ENCODE measurements at regions not wholly inside any gene's neighbourhood (a gene's known extent, or its start where the extent isn't known, plus 50 kb on each side); places are given as distances from the start of the nearest gene placed in this dataset.
"Not testable (repeated sequence)": the region's sequence is repeated elsewhere in the genome, so short reads cannot be mapped to it uniquely, and the experiment has no call there.

DNA sequence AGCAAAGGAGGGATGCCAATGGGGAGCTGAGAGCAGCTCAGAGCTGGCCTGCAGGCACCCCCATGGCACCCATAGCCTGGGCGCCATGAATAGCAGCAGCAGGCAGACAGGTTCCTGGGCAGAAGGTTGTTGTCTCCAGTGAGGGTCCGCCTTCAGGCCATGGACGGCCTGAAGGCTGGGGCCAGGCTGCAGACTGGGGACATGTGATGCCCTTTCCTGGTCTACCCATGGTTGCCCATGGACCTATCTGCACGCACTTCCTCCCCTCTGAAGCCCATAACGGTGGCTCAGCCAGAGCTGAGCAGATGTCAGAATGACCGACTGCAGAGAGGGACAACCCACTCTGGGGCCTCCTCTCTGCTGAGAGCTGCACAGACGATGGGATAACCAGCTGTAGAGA is 256.8 kb downstream of the PLOD2 start:
- H3K27ac ChIP-seq = no peak overlapping the region
- intact Hi-C loops (cut with DNase I) = no loop called here

GRCh38 chr3:145906301-145906700 is 254.7 kb downstream of the PLOD2 start:
- H3K4me1 ChIP-seq (replicated peaks) = no peaks in the 10 kb centered on the region
- no peaks in the 10 kb centered on the region for H3K36me3 ChIP-seq
- H3K4me3 ChIP-seq = no peak overlapping the region
- intact Hi-C loops (cut with DNase I) = no loop called here
- TF ChIP-seq POLR2A (IDR thresholded peaks at IDR 0.05) = no peak
- TF ChIP-seq, protein P1, sequence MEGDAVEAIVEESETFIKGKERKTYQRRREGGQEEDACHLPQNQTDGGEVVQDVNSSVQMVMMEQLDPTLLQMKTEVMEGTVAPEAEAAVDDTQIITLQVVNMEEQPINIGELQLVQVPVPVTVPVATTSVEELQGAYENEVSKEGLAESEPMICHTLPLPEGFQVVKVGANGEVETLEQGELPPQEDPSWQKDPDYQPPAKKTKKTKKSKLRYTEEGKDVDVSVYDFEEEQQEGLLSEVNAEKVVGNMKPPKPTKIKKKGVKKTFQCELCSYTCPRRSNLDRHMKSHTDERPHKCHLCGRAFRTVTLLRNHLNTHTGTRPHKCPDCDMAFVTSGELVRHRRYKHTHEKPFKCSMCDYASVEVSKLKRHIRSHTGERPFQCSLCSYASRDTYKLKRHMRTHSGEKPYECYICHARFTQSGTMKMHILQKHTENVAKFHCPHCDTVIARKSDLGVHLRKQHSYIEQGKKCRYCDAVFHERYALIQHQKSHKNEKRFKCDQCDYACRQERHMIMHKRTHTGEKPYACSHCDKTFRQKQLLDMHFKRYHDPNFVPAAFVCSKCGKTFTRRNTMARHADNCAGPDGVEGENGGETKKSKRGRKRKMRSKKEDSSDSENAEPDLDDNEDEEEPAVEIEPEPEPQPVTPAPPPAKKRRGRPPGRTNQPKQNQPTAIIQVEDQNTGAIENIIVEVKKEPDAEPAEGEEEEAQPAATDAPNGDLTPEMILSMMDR (IDR thresholded peaks at IDR 0.05) = no peak
- no peak for TF ChIP-seq POLR2AphosphoS5 (IDR thresholded peaks at IDR 0.05)
- no peaks in the 10 kb centered on the region for H3K27me3 ChIP-seq (replicated peaks; ENCODE audit: insufficient read depth)
- no peak overlapping the region for H3K27ac ChIP-seq
- no peak for DNase-seq (ENCODE audit: low spot score)
- H3K9me3 ChIP-seq = no peaks in the 10 kb centered on the region

More for the DNA sequence above, 256.8 kb downstream of the PLOD2 start:
- H3K4me3 ChIP-seq = no peak overlapping the region
- WGBS = 90% methylated on average over 5 of the region's 7 CpGs
- H3K36me3 ChIP-seq = no peaks in the 10 kb centered on the region
- H3K9me3 ChIP-seq = no peaks in the 10 kb centered on the region
- TF ChIP-seq, protein P1 (IDR thresholded peaks at IDR 0.05) = no peak
- DNase-seq (ENCODE audit: low spot score) = no peak
- no peaks in the 10 kb centered on the region for H3K4me1 ChIP-seq (replicated peaks)
- no peaks in the 10 kb centered on the region for H3K27me3 ChIP-seq (replicated peaks; ENCODE audit: insufficient read depth)

GRCh38 chr3:145906755-145907154 is 254.2 kb downstream of the PLOD2 start:
- intact Hi-C loops (cut with DNase I) = no loop called here
- H3K27me3 ChIP-seq (replicated peaks; ENCODE audit: insufficient read depth) = no peaks in the 10 kb centered on the region
- H3K9me3 ChIP-seq = no peaks in the 10 kb centered on the region
- DNase-seq (ENCODE audit: low spot score) = no peak
- WGBS = 65% methylated on average over 2 of the region's 2 CpGs
- no peak for TF ChIP-seq POLR2AphosphoS5 (IDR thresholded peaks at IDR 0.05)
- no peak for TF ChIP-seq POLR2A (IDR thresholded peaks at IDR 0.05)
- TF ChIP-seq, protein P1 (IDR thresholded peaks at IDR 0.05) = no peak
- no peak overlapping the region for H3K27ac ChIP-seq
- H3K4me3 ChIP-seq = no peak overlapping the region
- no peaks in the 10 kb centered on the region for H3K36me3 ChIP-seq
- H3K4me1 ChIP-seq (replicated peaks) = no peaks in the 10 kb centered on the region

GRCh38 chr3:145911016-145911415 is 250.0 kb downstream of the PLOD2 start:
- Histone ChIP-seq H3K4me1 (replicated peaks) (no peaks in the 10 kb centered on the region), H3K9me3 (no peaks in the 10 kb centered on the region), H3K27me3 (replicated peaks; ENCODE audit: insufficient read depth) (no peaks in the 10 kb centered on the region), H3K36me3 (no peaks in the 10 kb centered on the region), H3K4me3 (no peak overlapping the region), H3K27ac (no peak overlapping the region)
- TF ChIP-seq, protein P1 (IDR thresholded peaks at IDR 0.05) = no peak
- TF ChIP-seq POLR2AphosphoS5 (IDR thresholded peaks at IDR 0.05) (no peak), POLR2A (IDR thresholded peaks at IDR 0.05) (no peak)
- DNase-seq (ENCODE audit: low spot score) = no peak
- 38% methylated on average over 2 of the region's 2 CpGs for WGBS
- intact Hi-C loops (cut with DNase I) = no loop called here

GRCh38 chr3:145915787-145916186 is 245.2 kb downstream of the PLOD2 start:
- TF ChIP-seq, protein P1 (IDR thresholded peaks at IDR 0.05) = no peak
- no peak for TF ChIP-seq POLR2AphosphoS5 (IDR thresholded peaks at IDR 0.05)
- no peak for TF ChIP-seq POLR2A (IDR thresholded peaks at IDR 0.05)
- Histone ChIP-seq H3K27ac (no peak overlapping the region), H3K4me3 (no peak overlapping the region), H3K27me3 (replicated peaks; ENCODE audit: insufficient read depth) (no peaks in the 10 kb centered on the region), H3K36me3 (no peaks in the 10 kb centered on the region), H3K9me3 (no peaks in the 10 kb centered on the region), H3K4me1 (replicated peaks) (no peaks in the 10 kb centered on the region)
- 75% methylated on average over 3 of the region's 3 CpGs for WGBS
- DNase-seq (ENCODE audit: low spot score) = no peak
- intact Hi-C loops (cut with DNase I) = no loop called here

- intact Hi-C loops (cut with DNase I); H3K27ac ChIP-seq; H3K36me3 ChIP-seq; H3K9me3 ChIP-seq; H3K27me3 ChIP-seq (replicated peaks; ENCODE audit: insufficient read depth); H3K4me1 ChIP-seq (replicated peaks); H3K4me3 ChIP-seq; DNase-seq (ENCODE audit: low spot score): not testable (repeated sequence)
- WGBS = no CpG with 5 or more reads among the region's 21 CpGs
These were observed 233.2 kb downstream of the PLOD2 start for GRCh38 chr3:145927736-145928135.
